ENCODE measurements at regions not wholly inside any gene's neighbourhood (a gene's known extent, or its start where the extent isn't known, plus 50 kb on each side); places are given as distances from the start of the nearest gene placed in this dataset.

- TF ChIP-seq YY1 (IDR thresholded peaks at IDR 0.05; ENCODE audit: insufficient read depth, insufficient read length) (no peak), ZNF274 (IDR thresholded peaks at IDR 0.05; ENCODE audit: low read depth, low read length) (no peak), SUZ12 (IDR thresholded peaks at IDR 0.05; ENCODE audit: extremely low read depth, insufficient read depth, insufficient read length) (no peak)
Measured at GRCh38 chr1:79777481-79778219, 771.1 kb upstream of the ADGRL4 start.
